ENCODE measurements at regions not wholly inside any gene's neighbourhood (a gene's known extent, or its start where the extent isn't known, plus 50 kb on each side); places are given as distances from the start of the nearest gene placed in this dataset.
"Not testable (repeated sequence)": the region's sequence is repeated elsewhere in the genome, so short reads cannot be mapped to it uniquely, and the experiment has no call there.

- not testable (repeated sequence) for DNase-seq
Observed at GRCh38 chr7:76918619-76919018, 113.5 kb downstream of the SPDYE17 start.

GRCh38 chr7:76914361-76914760 is 117.8 kb downstream of the SPDYE17 start:
- not testable (repeated sequence) for DNase-seq

- peak in 1 of 2 donors; percentile 7 for DNase-seq
Observed at GRCh38 chr7:76912011-76912814, 119.9 kb downstream of the SPDYE17 start.

- not testable (repeated sequence) for DNase-seq
Observed at GRCh38 chr7:76904688-76905087, 127.5 kb downstream of the SPDYE17 start.

- not testable (repeated sequence) for DNase-seq
Observed at GRCh38 chr7:76901944-76902710, 130.0 kb downstream of the SPDYE17 start.

- DNase-seq = not testable (repeated sequence)
Observed at GRCh38 chr7:76898807-76899206, 133.4 kb downstream of the SPDYE17 start.

- DNase-seq = not testable (repeated sequence)
Observed at GRCh38 chr7:76897007-76897406, 135.2 kb downstream of the SPDYE17 start.

- DNase-seq = not testable (repeated sequence)
Observed at GRCh38 chr7:76895696-76896095, 136.5 kb downstream of the SPDYE17 start.

GRCh38 chr7:76891771-76892170 is 140.4 kb downstream of the SPDYE17 start:
- not testable (repeated sequence) for DNase-seq

- not testable (repeated sequence) for DNase-seq
Observed at GRCh38 chr7:76879733-76880288, 152.3 kb downstream of the SPDYE17 start.

- DNase-seq = not testable (repeated sequence)
Observed at GRCh38 chr7:76875760-76876159, 156.4 kb downstream of the SPDYE17 start.

- DNase-seq = not testable (repeated sequence)
Observed at GRCh38 chr7:76870504-76870808, 161.7 kb downstream of the SPDYE17 start.

GRCh38 chr7:76867364-76867889 is 164.7 kb downstream of the SPDYE17 start:
- DNase-seq = not testable (repeated sequence)

- not testable (repeated sequence) for DNase-seq
Observed at GRCh38 chr7:76863150-76863773, 168.9 kb downstream of the SPDYE17 start.

- not testable (repeated sequence) for DNase-seq
Observed at GRCh38 chr7:76862241-76862640, 169.9 kb downstream of the SPDYE17 start.

- not testable (repeated sequence) for DNase-seq
Observed at GRCh38 chr7:76859933-76860332, 172.2 kb downstream of the SPDYE17 start.

- not testable (repeated sequence) for DNase-seq
Observed at GRCh38 chr7:76854631-76855030, 177.5 kb downstream of the SPDYE17 start.

- not testable (repeated sequence) for DNase-seq
Observed at GRCh38 chr7:76852787-76853584, 179.2 kb downstream of the SPDYE17 start.

GRCh38 chr7:76852362-76852761 is 179.8 kb downstream of the SPDYE17 start:
- not testable (repeated sequence) for DNase-seq

GRCh38 chr7:76851617-76852016 is 180.5 kb downstream of the SPDYE17 start:
- DNase-seq = not testable (repeated sequence)

- DNase-seq = not testable (repeated sequence)
Observed at GRCh38 chr7:76849887-76850563, 182.1 kb downstream of the SPDYE17 start.
